SU-DHL-6 (cell line): ENCODE measurements at regions not wholly inside any gene's neighbourhood (a gene's known extent, or its start where the extent isn't known, plus 50 kb on each side); places are given as distances from the start of the nearest gene placed in this dataset.

ENCODE experiments used
- H2AFZ ChIP-seq: fragments of 200-600 bp; sonication (generic); 2 replicates; pipeline ENCODE4 v1.6.1; 2014; ENCODE audit warnings: low read depth, mild to moderate bottlenecking, moderate library complexity, mixed read lengths, antibody characterized with exemption, low read length; ENCODE audit not compliant: severe bottlenecking
- H3F3A ChIP-seq: fragments of 200-600 bp; shearing (Covaris generic); 2 replicates; pipeline ENCODE4 v1.6.0; 2016; ENCODE audit warnings: antibody characterized with exemption, mild to moderate bottlenecking; ENCODE audit not compliant: insufficient read depth
- H3K27ac ChIP-seq: fragments of 200-600 bp; sonication (generic); 2 replicates; pipeline ENCODE4 v1.5.1; 2016; ENCODE audit warnings: low read depth, mild to moderate bottlenecking, low read length, moderate library complexity, mixed read lengths
- H3K27me3 ChIP-seq: fragments of 200-600 bp; sonication (generic), shearing (Covaris generic); 2 replicates; pipeline ENCODE4 v1.6.0; 2014; ENCODE audit warnings: mild to moderate bottlenecking, low read length
- H3K36me3 ChIP-seq: fragments of 200-600 bp; sonication (generic); 2 replicates; pipeline ENCODE4 v1.6.1; 2014; ENCODE audit warnings: mild to moderate bottlenecking, low read length, mixed read lengths
- H3K4me2 ChIP-seq: fragments of 300-600, 200-600 bp; shearing (Covaris generic), sonication (generic); 2 replicates; pipeline ENCODE4 v1.6.0; 2014; ENCODE audit warnings: low read length, low read depth, mild to moderate bottlenecking; ENCODE audit not compliant: poor library complexity, severe bottlenecking
- H3K4me3 ChIP-seq: fragments of 200-600 bp; sonication (generic); 2 replicates; pipeline ENCODE4 v1.5.1; 2014; ENCODE audit warnings: antibody characterized with exemption, low read length, mild to moderate bottlenecking, mixed read lengths; ENCODE audit not compliant: insufficient read depth, poor library complexity, severe bottlenecking
- H3K79me2 ChIP-seq: fragments of 200-600 bp; sonication (generic); 2 replicates; pipeline ENCODE4 v1.6.1; 2014; ENCODE audit warnings: mild to moderate bottlenecking, low read length, moderate library complexity; ENCODE audit not compliant: insufficient read depth
- H3K9ac ChIP-seq: fragments of 200-600 bp; sonication (generic); 2 replicates; pipeline ENCODE4 v1.7.0; 2014; ENCODE audit warnings: mild to moderate bottlenecking, low read length
- H3K9me2 ChIP-seq: fragments of 200-600 bp; sonication (generic); replicated peaks from 2 replicates; pipeline ENCODE4 v1.6.1; 2014; ENCODE audit warnings: low read length; ENCODE audit not compliant: insufficient read depth
- H3K9me3 ChIP-seq: fragments of 200-600 bp; sonication (generic); 2 replicates; pipeline ENCODE4 v1.6.1; 2014; ENCODE audit warnings: low read length, mixed read lengths; ENCODE audit not compliant: insufficient read depth
- H4K20me1 ChIP-seq: fragments of 200-600 bp; sonication (generic); 2 replicates; pipeline ENCODE4 v1.6.1; 2014; ENCODE audit warnings: low read depth, mild to moderate bottlenecking, antibody characterized with exemption, low read length, moderate library complexity, mixed read lengths
- CTCF ChIP-seq: fragments of 200-600 bp; sonication (generic); IDR thresholded peaks from one replicate; pipeline ENCODE4 v1.5.1; 2017; ENCODE audit warnings: antibody characterized with exemption, mild to moderate bottlenecking, low read length, moderate library complexity; ENCODE audit not compliant: insufficient read depth, poor library complexity, severe bottlenecking
- EZH2phosphoT487 ChIP-seq: fragments of 200-600 bp; sonication (generic), shearing (Covaris generic); conservative IDR thresholded peaks from 2 replicates; pipeline ENCODE4 v1.6.1; 2018; ENCODE audit warnings: mild to moderate bottlenecking, antibody characterized with exemption, low read length, moderate library complexity, mixed read lengths

- Histone ChIP-seq H3K9me3 (no peaks in the 10 kb centered on the region), H3K9me2 (no peaks in the 10 kb centered on the region), H2AFZ (no peak overlapping the region), H3K27me3 (no peaks in the 10 kb centered on the region), H3K9ac (no peak overlapping the region), H3K4me2 (no peak overlapping the region), H3F3A (no peaks in the 10 kb centered on the region), H3K36me3 (no peaks in the 10 kb centered on the region), H3K79me2 (no peaks in the 10 kb centered on the region), H3K4me3 (no peak overlapping the region), H4K20me1 (no peaks in the 10 kb centered on the region), H3K27ac (no peak overlapping the region)
- TF ChIP-seq EZH2phosphoT487 (no peak), CTCF (no peak)
These were observed 233.3 kb upstream of the NBEA start for GRCh38 chr13:34708566-34709313.

GRCh38 chr13:34719060-34719875 lies 222.8 kb upstream of the NBEA start:
- H2AFZ ChIP-seq: no peak overlapping the region
- H3K27me3 ChIP-seq: no peaks in the 10 kb centered on the region
- no peaks in the 10 kb centered on the region for H3K9me3 ChIP-seq
- no peaks in the 10 kb centered on the region for H3K36me3 ChIP-seq
- no peaks in the 10 kb centered on the region for H3F3A ChIP-seq
- H3K27ac ChIP-seq: no peak overlapping the region
- no peaks in the 10 kb centered on the region for H4K20me1 ChIP-seq
- H3K4me3 ChIP-seq: no peak overlapping the region
- no peak overlapping the region for H3K4me2 ChIP-seq
- H3K79me2 ChIP-seq: no peaks in the 10 kb centered on the region
- no peak overlapping the region for H3K9ac ChIP-seq
- TF ChIP-seq EZH2phosphoT487: no peak
- no peak for TF ChIP-seq CTCF
- no peaks in the 10 kb centered on the region for H3K9me2 ChIP-seq

GRCh38 chr13:34720618-34721017 lies 221.5 kb upstream of the NBEA start:
- Histone ChIP-seq H3K4me2 (no peak overlapping the region), H3K27me3 (no peaks in the 10 kb centered on the region), H2AFZ (no peak overlapping the region), H3F3A (no peaks in the 10 kb centered on the region), H3K79me2 (no peaks in the 10 kb centered on the region), H3K36me3 (no peaks in the 10 kb centered on the region), H3K4me3 (no peak overlapping the region), H4K20me1 (no peaks in the 10 kb centered on the region), H3K27ac (no peak overlapping the region), H3K9ac (no peak overlapping the region), H3K9me3 (no peaks in the 10 kb centered on the region), H3K9me2 (no peaks in the 10 kb centered on the region)
- TF ChIP-seq EZH2phosphoT487 (no peak), CTCF (no peak)
